Left lung (tissue), 4 donors: ENCODE measurements at regions not wholly inside any gene's neighbourhood (a gene's known extent, or its start where the extent isn't known, plus 50 kb on each side); places are given as distances from the start of the nearest gene placed in this dataset.

Experiments
- ATAC-seq: fragments of 200-7000 bp; cut with Tn5 transposase; one replicate; pipeline ENCODE4 v1.9.1; 2020; ENCODE audit warnings: moderate library complexity
- DNase-seq, 4 donors: peaks; one replicate each; pipeline ENCODE4 v3.0.0-alpha.2; 2013 to 2020
- H3K27ac ChIP-seq, 2 donors: fragments of 200-600 bp; sonication (generic) in 1 of 2; one replicate each; pipeline versions ENCODE4 v1.5.0 to v1.8.0; 2020 to 2021
- H3K27me3 ChIP-seq, 2 donors: fragments of 200-600 bp; sonication (generic) in 1 of 2; one replicate each; pipeline versions ENCODE4 v1.5.0 to v1.8.0; 2020 to 2021
- H3K36me3 ChIP-seq, 2 donors: fragments of 200-600 bp; sonication (generic) in 1 of 2; one replicate each; pipeline versions ENCODE4 v1.5.0 to v1.8.0; 2020 to 2021
- H3K4me1 ChIP-seq, 2 donors: fragments of 200-600 bp; one replicate each; pipeline ENCODE4 v1.8.0; 2021
- H3K4me3 ChIP-seq, 2 donors: fragments of 200-600 bp; sonication (generic) in 1 of 2; one replicate each; pipeline versions ENCODE4 v1.5.0 to v1.8.0; 2020 to 2021; ENCODE audit warnings: mild to moderate bottlenecking in 1 of 2
- H3K9me3 ChIP-seq, 2 donors: fragments of 200-600 bp; sonication (generic) in 1 of 2; one replicate each; pipeline versions ENCODE4 v1.5.0 to v1.8.0; 2020 to 2021
- intact Hi-C, 2 donors: fragments of 100-400 bp; cut with DNase I; formaldehyde crosslinking; loops; one replicate each; pipeline versions ENCODE4 v1.11.2 to v1.14.2; 2022
- TF ChIP-seq, protein P1 (sequence below), 2 donors: fragments of 200-600 bp; sonication (generic) in 1 of 2; IDR thresholded peaks; one replicate each; pipeline versions ENCODE4 v1.5.0 to v1.8.0; 2021; ENCODE audit warnings: antibody characterized with exemption in 2 of 2
- donor health status: DM: no; HTN: yes; CAD: no.
- donor health status: DM: no; HTN: no; CAD: no.

DNA sequence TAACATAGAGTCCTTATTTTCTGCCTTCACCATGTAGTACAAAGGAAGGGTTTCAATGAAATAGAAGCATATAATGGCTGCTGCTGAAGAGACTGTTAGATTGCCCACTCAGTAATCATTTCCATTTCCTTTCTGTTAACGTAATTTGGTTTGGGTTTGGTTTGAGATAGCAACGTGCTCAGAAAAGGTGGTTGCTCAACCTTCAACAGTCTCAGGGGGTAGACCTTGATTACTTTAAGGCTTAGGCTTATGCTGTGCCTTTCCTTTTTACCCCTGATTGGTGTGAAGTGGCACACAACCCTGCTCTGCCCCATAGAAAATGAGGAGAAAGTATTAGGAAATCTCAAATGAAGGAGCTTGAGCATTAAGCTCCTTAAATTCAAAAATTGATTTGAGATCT, 163.7 kb upstream of the TP63 start:
- no peak overlapping the region for H3K4me3 ChIP-seq
- ATAC-seq, result no peak
- TF ChIP-seq, protein P1, sequence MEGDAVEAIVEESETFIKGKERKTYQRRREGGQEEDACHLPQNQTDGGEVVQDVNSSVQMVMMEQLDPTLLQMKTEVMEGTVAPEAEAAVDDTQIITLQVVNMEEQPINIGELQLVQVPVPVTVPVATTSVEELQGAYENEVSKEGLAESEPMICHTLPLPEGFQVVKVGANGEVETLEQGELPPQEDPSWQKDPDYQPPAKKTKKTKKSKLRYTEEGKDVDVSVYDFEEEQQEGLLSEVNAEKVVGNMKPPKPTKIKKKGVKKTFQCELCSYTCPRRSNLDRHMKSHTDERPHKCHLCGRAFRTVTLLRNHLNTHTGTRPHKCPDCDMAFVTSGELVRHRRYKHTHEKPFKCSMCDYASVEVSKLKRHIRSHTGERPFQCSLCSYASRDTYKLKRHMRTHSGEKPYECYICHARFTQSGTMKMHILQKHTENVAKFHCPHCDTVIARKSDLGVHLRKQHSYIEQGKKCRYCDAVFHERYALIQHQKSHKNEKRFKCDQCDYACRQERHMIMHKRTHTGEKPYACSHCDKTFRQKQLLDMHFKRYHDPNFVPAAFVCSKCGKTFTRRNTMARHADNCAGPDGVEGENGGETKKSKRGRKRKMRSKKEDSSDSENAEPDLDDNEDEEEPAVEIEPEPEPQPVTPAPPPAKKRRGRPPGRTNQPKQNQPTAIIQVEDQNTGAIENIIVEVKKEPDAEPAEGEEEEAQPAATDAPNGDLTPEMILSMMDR (IDR thresholded peaks at IDR 0.05), result no peak
- no peaks in the 10 kb centered on the region for H3K36me3 ChIP-seq
- H3K9me3 ChIP-seq, result no peaks in the 10 kb centered on the region
- DNase-seq, result no peak
- H3K27me3 ChIP-seq, result no peaks in the 10 kb centered on the region
- H3K4me1 ChIP-seq, result no peaks in the 10 kb centered on the region
- intact Hi-C loops, result no loop called here
- no peak overlapping the region for H3K27ac ChIP-seq

- no peak overlapping the region for H3K4me3 ChIP-seq
- TF ChIP-seq, protein P1 (IDR thresholded peaks at IDR 0.05), result no peak
- no peak overlapping the region for H3K27ac ChIP-seq
- ATAC-seq (no peak), DNase-seq (no peak)
- no peaks in the 10 kb centered on the region for H3K4me1 ChIP-seq
- no peaks in the 10 kb centered on the region for H3K36me3 ChIP-seq
- intact Hi-C loops, result no loop called here
- H3K27me3 ChIP-seq, result no peaks in the 10 kb centered on the region
- no peaks in the 10 kb centered on the region for H3K9me3 ChIP-seq
Observed at GRCh38 chr3:189474944-189475343, 156.2 kb upstream of the TP63 start.

DNA sequence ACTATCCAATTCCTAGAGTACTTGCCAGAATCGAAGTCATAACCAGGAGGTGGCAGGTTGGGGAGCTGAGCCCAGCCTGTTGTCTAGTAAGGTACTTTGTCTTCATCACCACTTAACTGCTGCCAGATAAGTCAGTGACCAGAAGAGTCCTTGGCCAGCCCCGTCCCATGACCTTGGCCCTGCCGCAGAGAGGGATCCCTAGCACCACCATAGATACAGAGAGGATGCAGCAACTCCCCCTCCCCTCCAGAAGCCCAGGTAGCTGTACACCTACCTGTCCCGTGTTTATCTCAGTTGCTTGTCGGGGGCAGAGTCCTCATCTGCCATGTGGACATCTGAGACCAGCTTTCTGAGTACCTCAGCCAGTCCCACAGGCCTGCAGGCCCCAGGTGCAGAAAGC, 153.6 kb upstream of the TP63 start:
- H3K4me3 ChIP-seq, result no peak overlapping the region
- no peak overlapping the region for H3K27ac ChIP-seq
- H3K27me3 ChIP-seq, result no peaks in the 10 kb centered on the region
- no peaks in the 10 kb centered on the region for H3K4me1 ChIP-seq
- ATAC-seq (no peak), DNase-seq (no peak)
- TF ChIP-seq, protein P1 (IDR thresholded peaks at IDR 0.05), result no peak
- H3K36me3 ChIP-seq, result no peaks in the 10 kb centered on the region
- H3K9me3 ChIP-seq, result no peaks in the 10 kb centered on the region
- intact Hi-C loops, result no loop called here

GRCh38 chr3:189486556-189486955, 144.6 kb upstream of the TP63 start:
- Histone ChIP-seq H3K9me3 (no peaks in the 10 kb centered on the region), H3K4me1 (no peaks in the 10 kb centered on the region), H3K4me3 (no peak overlapping the region), H3K27me3 (no peaks in the 10 kb centered on the region), H3K27ac (no peak overlapping the region), H3K36me3 (no peaks in the 10 kb centered on the region)
- TF ChIP-seq, protein P1 (IDR thresholded peaks at IDR 0.05), result no peak
- ATAC-seq, result no peak
- intact Hi-C loops, result no loop called here
- no peak for DNase-seq

- no peaks in the 10 kb centered on the region for H3K36me3 ChIP-seq
- no peaks in the 10 kb centered on the region for H3K27me3 ChIP-seq
- ATAC-seq (no peak), DNase-seq (no peak)
- H3K9me3 ChIP-seq, result no peaks in the 10 kb centered on the region
- TF ChIP-seq, protein P1 (IDR thresholded peaks at IDR 0.05), result no peak
- no peaks in the 10 kb centered on the region for H3K4me1 ChIP-seq
- no peak overlapping the region for H3K4me3 ChIP-seq
- intact Hi-C loops, result no loop called here
- no peak overlapping the region for H3K27ac ChIP-seq
Observed at GRCh38 chr3:189488241-189488767, 142.9 kb upstream of the TP63 start.
